HUES48 (cell line): ENCODE measurements at regions not wholly inside any gene's neighbourhood (a gene's known extent, or its start where the extent isn't known, plus 50 kb on each side); places are given as distances from the start of the nearest gene placed in this dataset.
"Not testable (repeated sequence)": the region's sequence is repeated elsewhere in the genome, so short reads cannot be mapped to it uniquely, and the experiment has no call there.

ENCODE experiments used
- H3K27ac ChIP-seq: one replicate; pipeline ENCODE4 v1.7.0; 2013; ENCODE audit warnings: low read depth, low read length, inconsistent platforms
- H3K27me3 ChIP-seq: 2 replicates; pipeline ENCODE4 v1.6.1; 2013; ENCODE audit warnings: mild to moderate bottlenecking, low read length; ENCODE audit not compliant: control insufficient read depth, insufficient read depth
- H3K36me3 ChIP-seq: 2 replicates; pipeline ENCODE4 v1.6.1; 2013; ENCODE audit warnings: low read length; ENCODE audit not compliant: control insufficient read depth, insufficient read depth
- H3K4me1 ChIP-seq: 2 replicates; pipeline ENCODE4 v1.6.1; 2013; ENCODE audit warnings: mild to moderate bottlenecking, low read length; ENCODE audit not compliant: control insufficient read depth, insufficient read depth
- H3K4me3 ChIP-seq: 2 replicates; pipeline ENCODE4 v1.5.1; 2013; ENCODE audit warnings: mild to moderate bottlenecking, low read depth, low read length
- H3K9ac ChIP-seq: 2 replicates; pipeline ENCODE4 v1.6.1; 2013; ENCODE audit warnings: mild to moderate bottlenecking, low read depth, low read length, moderate library complexity
- H3K9me3 ChIP-seq: 2 replicates; pipeline ENCODE4 v1.6.1; 2013; ENCODE audit warnings: low read length; ENCODE audit not compliant: control insufficient read depth, insufficient read depth

DNA sequence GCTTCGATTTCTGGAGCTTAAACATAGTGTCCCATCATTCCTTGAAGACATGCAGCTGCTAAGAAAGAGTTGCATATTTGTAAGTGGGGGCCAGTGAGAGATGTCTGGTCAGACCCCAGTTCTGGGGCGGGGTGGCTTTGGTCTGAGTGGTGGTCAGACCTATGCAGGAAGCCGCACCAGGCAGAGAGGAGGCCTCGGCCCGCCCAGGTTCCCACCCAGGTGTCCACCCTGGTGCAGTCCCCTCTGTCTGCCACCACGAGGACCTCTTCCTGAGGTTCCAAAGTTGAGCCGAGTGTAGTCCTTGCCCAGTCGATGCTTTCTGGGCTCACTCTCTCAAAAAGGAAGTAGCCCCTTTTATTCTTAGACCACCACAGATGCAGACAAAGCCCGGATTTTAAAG lies 122.6 kb upstream of the DLG1 start:
- Histone ChIP-seq H3K9ac (no peak overlapping the region), H3K27me3 (no peaks in the 10 kb centered on the region), H3K4me3 (no peak overlapping the region), H3K36me3 (no peaks in the 10 kb centered on the region), H3K9me3 (no peaks in the 10 kb centered on the region), H3K27ac (no peak overlapping the region), H3K4me1 (peaks cover 10% of the 10 kb centered on the region)

DNA sequence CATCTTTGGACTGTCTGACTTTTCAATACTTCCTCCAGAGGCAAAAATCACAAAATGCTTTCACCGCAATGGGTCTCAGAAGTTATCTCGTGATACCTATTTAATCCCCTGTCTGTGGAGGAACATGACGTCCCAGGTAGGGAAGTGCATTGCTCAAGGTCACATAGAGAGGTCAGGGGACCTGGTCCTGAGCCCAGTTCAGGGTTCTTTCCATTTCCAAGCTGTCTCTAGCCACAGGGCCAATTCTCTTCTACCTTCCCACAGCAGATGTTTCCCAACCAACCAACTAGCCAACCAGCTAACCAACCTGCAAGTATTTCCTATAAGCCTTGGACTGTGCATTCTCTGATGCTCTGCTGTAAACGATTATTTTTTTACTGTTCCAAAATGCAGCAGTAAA lies 122.2 kb upstream of the DLG1 start:
- Histone ChIP-seq H3K9ac (no peak overlapping the region), H3K4me1 (peaks cover 10% of the 10 kb centered on the region), H3K27me3 (no peaks in the 10 kb centered on the region), H3K27ac (no peak overlapping the region), H3K36me3 (no peaks in the 10 kb centered on the region), H3K9me3 (no peaks in the 10 kb centered on the region), H3K4me3 (no peak overlapping the region)

DNA sequence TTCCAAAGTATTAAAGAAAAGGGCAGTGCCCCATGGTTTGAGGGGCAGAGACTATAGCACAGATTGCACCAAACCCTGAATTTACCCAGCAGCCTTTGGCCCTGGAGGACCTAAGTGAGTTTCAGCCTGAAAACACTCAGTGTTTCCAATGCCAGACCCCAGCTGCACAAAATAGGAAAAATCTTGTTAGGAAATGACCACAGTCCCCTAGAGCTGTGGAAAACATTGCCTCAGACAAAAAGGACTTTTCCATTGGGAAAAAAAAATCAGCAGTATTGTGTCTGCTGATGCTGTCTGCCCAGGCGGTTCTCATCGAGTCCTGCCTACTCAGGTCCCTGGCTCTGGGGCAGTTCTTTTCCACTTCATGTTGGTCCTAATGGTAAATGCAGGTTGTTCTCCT lies 121.7 kb upstream of the DLG1 start:
- no peak overlapping the region for H3K9ac ChIP-seq
- H3K27me3 ChIP-seq, result no peaks in the 10 kb centered on the region

DNA sequence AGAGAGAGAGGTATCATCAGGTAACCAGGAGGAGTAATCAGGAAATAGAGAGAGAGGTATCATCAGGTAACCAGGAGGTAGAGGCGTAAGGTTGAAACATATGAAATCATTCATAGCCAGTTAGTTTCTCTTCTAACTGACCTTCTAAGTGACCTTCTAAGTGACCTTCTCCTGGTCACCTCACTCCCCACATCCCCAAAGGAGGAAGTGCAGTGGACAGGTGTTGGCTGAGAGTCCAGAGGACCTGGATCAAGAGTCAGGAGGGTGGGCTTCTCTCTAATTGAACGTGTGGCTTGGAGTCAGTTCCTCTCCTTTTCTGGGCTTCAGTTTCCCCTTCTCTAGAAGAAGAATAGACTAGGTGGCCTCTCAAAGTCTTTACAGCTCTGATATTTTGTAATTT lies 121.3 kb upstream of the DLG1 start:
- H3K27me3 ChIP-seq, result no peaks in the 10 kb centered on the region
- no peak overlapping the region for H3K4me3 ChIP-seq
- H3K9me3 ChIP-seq, result no peaks in the 10 kb centered on the region
- no peak overlapping the region for H3K9ac ChIP-seq
- H3K36me3 ChIP-seq, result no peaks in the 10 kb centered on the region
- peaks cover 10% of the 10 kb centered on the region for H3K4me1 ChIP-seq
- no peak overlapping the region for H3K27ac ChIP-seq

More for the DNA sequence above, 121.7 kb upstream of the DLG1 start:
- Histone ChIP-seq H3K4me1 (peaks cover 10% of the 10 kb centered on the region), H3K9me3 (no peaks in the 10 kb centered on the region), H3K4me3 (no peak overlapping the region), H3K27ac (no peak overlapping the region), H3K36me3 (no peaks in the 10 kb centered on the region)

DNA sequence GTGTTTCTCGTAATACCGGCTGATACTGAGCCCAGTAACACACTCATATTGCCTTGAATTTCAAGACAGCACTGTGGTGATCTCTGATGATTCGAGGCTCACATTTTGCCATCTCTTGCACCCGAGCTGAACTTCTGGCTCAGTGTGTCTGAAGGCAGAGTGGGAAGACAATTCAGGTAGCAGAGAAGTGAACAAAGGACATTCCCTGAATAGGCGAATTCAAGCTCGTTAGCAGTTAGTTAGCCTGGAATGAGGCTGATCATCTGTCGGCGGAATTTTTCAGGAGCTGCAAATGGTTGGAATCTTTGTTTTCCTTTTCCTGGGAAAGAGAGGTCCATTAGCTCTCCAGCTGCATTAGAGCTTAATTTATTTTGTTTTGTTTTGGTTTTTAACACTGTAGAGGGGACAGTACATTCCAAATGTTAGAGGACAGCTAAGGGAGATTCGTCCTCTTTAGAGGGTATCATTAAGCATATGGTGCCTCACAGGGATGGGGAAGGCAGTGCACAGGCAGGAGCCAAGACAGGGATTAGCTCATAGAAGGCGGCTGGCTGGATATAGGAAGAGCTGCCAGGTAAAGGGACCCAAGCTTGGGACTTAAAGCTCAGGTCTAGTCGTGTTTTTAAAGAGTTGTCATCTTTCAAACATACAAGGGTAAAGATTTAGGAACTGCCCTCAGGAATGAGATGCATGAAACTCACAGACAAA lies 119.7 kb upstream of the DLG1 start:
- Histone ChIP-seq H3K36me3 (no peaks in the 10 kb centered on the region), H3K27ac (no peak overlapping the region), H3K9me3 (no peaks in the 10 kb centered on the region), H3K4me3 (no peak overlapping the region), H3K4me1 (peaks cover 10% of the 10 kb centered on the region), H3K9ac (no peak overlapping the region), H3K27me3 (no peaks in the 10 kb centered on the region)

DNA sequence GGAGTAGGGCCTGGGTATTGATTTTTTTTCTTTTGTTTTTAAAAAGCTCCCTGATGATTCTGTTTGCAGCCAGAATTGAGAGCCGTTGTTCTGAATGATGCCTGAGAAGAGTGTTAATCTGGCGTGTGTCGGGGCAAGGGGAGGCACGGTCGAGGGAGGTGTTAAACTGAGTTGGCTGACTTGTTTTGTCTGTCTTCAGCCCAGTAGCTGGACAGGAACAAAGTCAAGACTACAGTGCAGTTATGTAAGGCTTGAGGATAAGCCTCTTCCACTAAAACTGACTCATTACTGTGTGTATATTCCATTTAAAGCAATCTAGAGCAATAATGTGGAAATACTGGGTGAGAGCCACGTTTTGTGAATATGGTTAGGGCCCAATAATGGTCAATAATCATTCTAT lies 119.0 kb upstream of the DLG1 start:
- no peak overlapping the region for H3K4me3 ChIP-seq
- H3K9me3 ChIP-seq, result no peaks in the 10 kb centered on the region
- H3K27me3 ChIP-seq, result no peaks in the 10 kb centered on the region
- H3K27ac ChIP-seq, result no peak overlapping the region
- H3K36me3 ChIP-seq, result no peaks in the 10 kb centered on the region
- peaks cover 10% of the 10 kb centered on the region for H3K4me1 ChIP-seq
- no peak overlapping the region for H3K9ac ChIP-seq

DNA sequence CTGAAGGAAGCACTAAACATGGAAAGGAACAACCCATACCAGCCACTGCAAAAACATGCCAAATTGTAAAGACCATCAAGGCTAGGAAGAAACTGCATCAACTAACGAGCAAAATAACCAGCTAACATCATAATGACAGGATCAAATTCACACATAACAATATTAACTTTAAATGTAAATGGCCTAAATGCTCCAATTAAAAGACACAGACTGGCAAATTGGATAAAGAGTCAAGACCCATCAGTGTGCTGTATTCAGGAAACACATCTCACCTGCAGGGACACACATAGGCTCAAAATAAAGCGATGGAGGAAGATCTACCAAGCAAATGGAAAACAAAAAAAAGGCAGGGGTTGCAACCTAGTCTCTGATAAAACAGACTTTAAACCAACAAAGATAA lies 113.5 kb upstream of the DLG1 start:
- not testable (repeated sequence) for H3K36me3 ChIP-seq, H3K27ac ChIP-seq, H3K27me3 ChIP-seq, H3K4me3 ChIP-seq, H3K4me1 ChIP-seq, H3K9ac ChIP-seq
- peaks cover 13% of the 10 kb centered on the region for H3K9me3 ChIP-seq

DNA sequence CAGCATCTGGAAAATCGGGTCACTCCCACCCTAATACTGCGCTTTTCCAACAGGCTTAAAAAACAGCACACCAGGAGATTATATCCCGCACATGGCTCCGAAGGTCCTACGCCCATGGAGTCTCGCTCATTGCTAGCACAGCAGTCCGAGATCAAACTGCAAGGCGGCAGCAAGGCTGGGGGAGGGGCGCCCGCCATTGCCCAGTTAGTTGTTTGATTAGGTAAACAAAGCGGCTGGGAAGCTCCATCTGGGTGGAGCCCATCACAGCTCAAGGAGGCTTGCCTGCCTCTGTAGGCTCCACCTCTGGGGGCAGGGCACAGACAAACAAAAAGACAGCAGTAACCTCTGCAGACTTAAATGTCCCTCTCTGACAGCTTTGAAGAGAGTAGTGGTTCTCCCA lies 111.8 kb upstream of the DLG1 start:
- H3K4me1 ChIP-seq, H3K9ac ChIP-seq, H3K4me3 ChIP-seq, H3K27me3 ChIP-seq, H3K27ac ChIP-seq, H3K36me3 ChIP-seq: not testable (repeated sequence)
- peaks cover 13% of the 10 kb centered on the region for H3K9me3 ChIP-seq

DNA sequence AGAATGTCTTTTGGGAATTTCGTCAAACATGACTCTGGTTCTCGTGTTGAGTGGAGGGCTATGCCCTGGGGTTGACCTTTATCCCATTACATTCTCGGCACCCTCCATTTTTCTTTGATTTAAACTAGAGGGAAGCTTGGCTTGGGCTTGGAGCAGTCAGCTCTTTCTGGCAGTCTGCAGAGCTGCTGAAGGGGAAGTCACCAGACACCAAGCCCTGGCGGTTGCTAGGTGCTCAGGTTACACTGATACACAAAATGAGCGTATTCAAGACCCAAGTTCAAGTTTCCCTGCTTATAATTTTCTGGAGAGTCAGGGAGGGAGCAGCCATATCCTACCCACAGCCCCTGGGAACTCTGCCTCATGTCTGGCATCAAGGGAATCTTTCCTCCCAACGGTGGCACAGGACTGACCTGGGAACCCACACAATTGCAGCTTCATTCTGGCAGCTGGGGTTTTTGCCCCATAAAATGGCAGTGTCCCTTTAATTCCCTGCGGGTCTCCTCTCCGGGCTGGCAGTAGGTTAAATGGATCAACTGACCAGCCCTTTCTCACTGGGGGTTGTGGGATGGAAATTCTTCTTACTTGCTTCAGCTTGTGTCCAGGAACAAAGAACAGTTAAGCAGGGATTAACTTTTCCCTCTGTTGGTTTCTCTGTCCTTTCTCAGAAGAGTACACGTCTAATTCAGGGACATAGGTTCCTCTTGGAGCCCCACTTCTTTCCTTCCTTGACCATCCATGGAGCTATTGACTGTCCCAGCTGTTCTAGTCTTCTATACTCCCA lies 110.0 kb upstream of the DLG1 start:
- Histone ChIP-seq H3K4me1 (no peaks in the 10 kb centered on the region), H3K27me3 (no peaks in the 10 kb centered on the region), H3K9me3 (peaks cover 13% of the 10 kb centered on the region), H3K9ac (no peak overlapping the region), H3K36me3 (no peaks in the 10 kb centered on the region), H3K4me3 (no peak overlapping the region), H3K27ac (no peak overlapping the region)

DNA sequence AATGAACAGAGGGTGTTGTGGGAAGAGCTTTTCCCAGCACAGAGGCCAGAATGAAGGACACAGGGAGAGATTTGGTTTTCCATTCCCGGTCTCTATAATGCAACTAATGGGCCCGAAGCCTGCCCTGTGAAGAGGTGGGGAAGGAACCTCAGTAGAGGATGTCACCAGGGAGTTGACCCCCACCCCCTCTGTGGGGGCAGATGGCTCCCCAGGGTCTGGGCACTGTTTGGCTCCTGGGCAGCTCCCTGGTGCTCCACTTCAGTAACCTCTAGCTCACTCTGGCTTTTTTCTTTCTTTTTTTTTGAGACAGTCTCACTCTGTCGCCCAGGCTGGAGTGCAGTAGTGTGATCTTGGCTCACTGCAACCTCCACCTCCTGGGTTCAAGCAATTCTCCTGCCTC lies 109.1 kb upstream of the DLG1 start:
- Histone ChIP-seq H3K9me3 (peaks cover 13% of the 10 kb centered on the region), H3K4me3 (no peak overlapping the region), H3K9ac (no peak overlapping the region), H3K4me1 (no peaks in the 10 kb centered on the region), H3K27me3 (no peaks in the 10 kb centered on the region), H3K36me3 (no peaks in the 10 kb centered on the region), H3K27ac (no peak overlapping the region)

DNA sequence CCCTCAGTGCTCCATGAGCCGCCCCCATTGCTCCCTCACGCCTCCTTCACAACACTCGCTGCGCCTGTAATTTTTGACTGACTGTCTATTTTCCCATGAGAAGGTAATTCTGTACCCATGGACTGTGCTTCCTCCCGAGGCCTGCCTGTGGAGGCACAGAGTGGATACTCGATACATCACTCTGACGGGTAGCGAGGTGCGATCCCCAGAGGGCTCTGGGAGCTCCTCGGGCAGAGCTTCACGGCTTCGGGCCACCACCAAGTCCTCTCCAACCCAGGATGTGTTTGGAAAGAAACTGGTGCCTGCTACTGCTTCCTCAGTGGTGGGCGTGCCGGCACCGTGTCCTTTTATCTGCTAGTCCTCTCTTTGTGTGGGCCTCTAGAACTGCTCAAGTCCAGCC lies 108.6 kb upstream of the DLG1 start:
- Histone ChIP-seq H3K27ac (no peak overlapping the region), H3K4me3 (no peak overlapping the region), H3K36me3 (no peaks in the 10 kb centered on the region), H3K9ac (no peak overlapping the region), H3K4me1 (no peaks in the 10 kb centered on the region), H3K9me3 (peaks cover 13% of the 10 kb centered on the region), H3K27me3 (no peaks in the 10 kb centered on the region)
